ENCODE measurements at regions not wholly inside any gene's neighbourhood (a gene's known extent, or its start where the extent isn't known, plus 50 kb on each side); places are given as distances from the start of the nearest gene placed in this dataset.

- no peak for DNase-seq
These were observed 49.9 kb upstream of the CASK start for GRCh38 chrX:41973208-41973607.

Measured in NCI-H748 treated with DMSO at 0.1 percent for 48 hours (cell line).